ENCODE measurements at regions not wholly inside any gene's neighbourhood (a gene's known extent, or its start where the extent isn't known, plus 50 kb on each side); places are given as distances from the start of the nearest gene placed in this dataset.

- TF ChIP-seq, protein P1, sequence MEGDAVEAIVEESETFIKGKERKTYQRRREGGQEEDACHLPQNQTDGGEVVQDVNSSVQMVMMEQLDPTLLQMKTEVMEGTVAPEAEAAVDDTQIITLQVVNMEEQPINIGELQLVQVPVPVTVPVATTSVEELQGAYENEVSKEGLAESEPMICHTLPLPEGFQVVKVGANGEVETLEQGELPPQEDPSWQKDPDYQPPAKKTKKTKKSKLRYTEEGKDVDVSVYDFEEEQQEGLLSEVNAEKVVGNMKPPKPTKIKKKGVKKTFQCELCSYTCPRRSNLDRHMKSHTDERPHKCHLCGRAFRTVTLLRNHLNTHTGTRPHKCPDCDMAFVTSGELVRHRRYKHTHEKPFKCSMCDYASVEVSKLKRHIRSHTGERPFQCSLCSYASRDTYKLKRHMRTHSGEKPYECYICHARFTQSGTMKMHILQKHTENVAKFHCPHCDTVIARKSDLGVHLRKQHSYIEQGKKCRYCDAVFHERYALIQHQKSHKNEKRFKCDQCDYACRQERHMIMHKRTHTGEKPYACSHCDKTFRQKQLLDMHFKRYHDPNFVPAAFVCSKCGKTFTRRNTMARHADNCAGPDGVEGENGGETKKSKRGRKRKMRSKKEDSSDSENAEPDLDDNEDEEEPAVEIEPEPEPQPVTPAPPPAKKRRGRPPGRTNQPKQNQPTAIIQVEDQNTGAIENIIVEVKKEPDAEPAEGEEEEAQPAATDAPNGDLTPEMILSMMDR (optimal IDR thresholded peaks at IDR 0.05 in 1 of 3, IDR thresholded peaks at IDR 0.05 in 1 of 3, conservative IDR thresholded peaks at IDR 0.05 in 1 of 3; ENCODE audit: extremely low read depth in 1 of 3, insufficient read depth in 2 of 3, low read length in 3 of 3), result no peak
- no peak for TF ChIP-seq EZH2 (IDR thresholded peaks at IDR 0.05; ENCODE audit: low read length)
Observed at GRCh38 chr4:159791334-159791733, 688.5 kb downstream of the RAPGEF2 start.

Data from keratinocyte (primary cell).